ENCODE measurements at regions not wholly inside any gene's neighbourhood (a gene's known extent, or its start where the extent isn't known, plus 50 kb on each side); places are given as distances from the start of the nearest gene placed in this dataset.

DNA sequence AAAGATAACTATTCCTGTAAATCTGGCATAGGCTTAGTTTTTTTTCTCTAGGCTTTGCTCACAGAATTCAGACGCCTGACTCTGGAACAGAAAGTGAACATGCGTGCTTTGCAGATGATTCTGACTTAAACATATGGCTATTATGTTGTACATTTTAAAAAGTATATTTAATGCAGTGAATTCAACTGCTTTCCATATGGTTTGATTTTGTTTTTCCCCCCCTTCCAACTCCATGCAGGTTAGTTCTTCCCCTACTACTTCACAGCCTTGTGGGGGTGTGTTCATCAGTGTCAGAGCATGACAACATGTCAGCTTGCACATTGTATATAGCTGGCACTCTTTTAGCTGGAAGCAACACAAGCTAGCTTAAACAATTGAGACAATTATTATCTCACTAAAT lies 226.8 kb downstream of the TMEM167A start:
- DNase-seq (ENCODE audit: low read depth in 2 of 2): no peak

- DNase-seq (ENCODE audit: low read depth in 2 of 2): no peak
Measured at GRCh38 chr5:82849885-82850284, 227.3 kb downstream of the TMEM167A start.

DNA sequence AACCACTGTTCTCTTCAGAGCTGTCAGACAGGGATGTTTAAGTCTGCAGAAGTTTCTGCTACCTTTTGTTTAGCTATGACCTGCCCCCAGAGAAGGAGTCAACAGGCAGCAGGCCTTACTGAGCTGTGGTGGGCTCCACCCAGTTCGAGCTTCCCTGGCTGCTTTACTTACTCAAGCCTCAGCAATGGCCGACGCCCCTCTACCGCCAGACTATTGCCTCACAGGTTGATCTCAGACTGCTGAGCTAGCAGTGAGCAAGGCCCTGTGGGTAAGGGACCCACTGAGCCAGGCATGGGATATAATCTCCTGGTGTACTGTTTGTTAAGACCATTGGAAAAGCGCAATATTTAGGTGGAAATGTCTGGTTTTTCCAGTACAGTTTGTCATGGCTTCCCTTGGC lies 229.6 kb downstream of the TMEM167A start:
- DNase-seq (ENCODE audit: low read depth in 2 of 2): no peak

GRCh38 chr5:82839881-82840280 lies 237.3 kb downstream of the TMEM167A start:
- DNase-seq (ENCODE audit: low read depth in 2 of 2): no peak

DNA sequence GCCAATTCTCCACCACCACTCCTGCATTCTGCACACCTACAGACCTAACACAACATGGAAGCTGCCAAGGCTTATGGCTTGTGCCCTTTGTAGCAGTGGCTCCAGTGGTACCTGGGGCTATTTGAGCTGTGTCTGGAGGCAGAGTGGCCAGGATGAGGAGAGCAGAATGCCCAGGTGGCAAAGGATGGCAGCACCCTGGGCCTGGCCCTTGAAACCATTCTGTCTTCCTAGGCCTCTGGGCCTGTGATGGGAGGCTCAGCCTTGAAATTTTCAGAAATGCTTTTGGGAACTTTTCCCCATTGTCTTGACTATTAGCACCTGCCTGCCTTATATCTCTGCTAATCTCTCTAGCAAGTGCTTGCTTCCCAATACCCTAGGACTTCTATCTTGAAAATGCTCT lies 241.7 kb downstream of the TMEM167A start:
- DNase-seq (ENCODE audit: low read depth in 2 of 2): no peak

- DNase-seq (ENCODE audit: low read depth in 2 of 2): no peak
Measured at GRCh38 chr5:82834151-82834550, 243.0 kb downstream of the TMEM167A start.

DNA sequence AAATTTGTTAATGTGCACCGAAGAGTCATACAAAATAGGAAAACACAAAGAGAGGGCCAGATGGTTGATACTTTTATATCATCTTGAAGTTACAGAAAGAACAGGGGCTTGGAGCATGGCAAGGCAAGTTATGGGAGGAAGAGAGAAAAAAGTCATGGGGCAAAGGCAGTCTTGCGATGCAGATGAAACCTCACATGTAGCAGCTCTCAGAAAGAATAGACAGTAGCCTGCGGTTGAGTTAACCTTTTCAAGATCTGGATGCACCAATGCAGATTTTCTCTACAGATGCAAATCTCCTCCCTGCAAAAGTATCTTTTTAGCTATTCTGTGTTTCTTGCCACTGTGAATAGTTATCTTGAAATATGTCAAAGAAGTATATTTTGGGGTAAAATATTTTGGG lies 243.9 kb downstream of the TMEM167A start:
- DNase-seq (ENCODE audit: low read depth in 2 of 2): no peak

DNA sequence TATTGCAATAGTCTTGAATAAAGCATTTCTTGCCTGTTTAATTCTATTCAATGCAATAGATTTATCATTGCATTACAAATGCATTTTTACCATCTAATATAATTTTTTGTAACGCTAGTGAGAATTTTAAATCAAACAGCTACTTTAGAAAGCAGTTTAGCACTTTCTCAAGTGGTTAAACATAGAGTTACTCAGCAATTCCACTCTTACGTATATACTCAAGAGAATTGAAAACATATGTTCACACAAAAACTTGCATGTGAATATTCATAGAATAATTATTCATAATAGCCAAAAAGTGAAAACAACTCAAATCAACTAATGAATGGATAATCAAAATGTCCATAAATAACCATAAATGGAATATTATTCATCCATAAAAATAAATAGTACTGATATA lies 244.7 kb downstream of the TMEM167A start:
- DNase-seq (ENCODE audit: low read depth in 2 of 2): no peak

DNA sequence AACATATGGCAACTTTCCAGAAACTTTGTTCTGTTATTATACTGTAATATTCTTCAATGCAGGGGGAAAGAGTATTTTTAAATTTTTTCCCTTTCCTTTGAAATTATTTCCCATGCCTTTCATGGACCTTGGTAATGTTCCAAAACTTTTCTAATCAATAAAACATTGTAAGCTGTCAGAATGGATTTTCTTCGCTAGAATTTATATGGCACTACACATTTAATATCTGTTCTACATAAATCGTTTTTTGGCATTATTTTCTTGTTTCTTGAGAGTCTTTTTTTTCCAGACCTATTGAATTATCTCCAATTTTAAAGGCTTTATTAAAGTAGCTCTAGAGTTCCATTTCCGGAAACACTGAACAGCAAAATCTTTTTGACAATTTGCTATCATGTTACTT lies 249.0 kb downstream of the TMEM167A start:
- no peak for DNase-seq (ENCODE audit: low read depth in 2 of 2)

- DNase-seq (ENCODE audit: low read depth in 2 of 2): no peak
Measured at GRCh38 chr5:82827651-82828050, 249.5 kb downstream of the TMEM167A start.

DNA sequence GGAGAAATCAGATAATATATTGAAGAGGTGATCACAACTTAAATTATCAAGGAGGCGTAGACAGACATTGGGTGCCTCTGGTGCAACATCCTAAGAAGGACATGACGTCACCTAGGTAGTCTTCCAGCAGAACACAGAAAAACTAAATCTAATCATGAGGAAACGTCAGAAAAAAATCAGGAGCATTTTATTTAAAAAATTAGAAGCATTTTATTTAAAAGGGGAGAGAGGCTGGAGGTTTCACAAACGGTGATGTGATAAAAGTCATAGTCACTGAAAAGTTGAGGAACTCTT lies 254.6 kb downstream of the TMEM167A start:
- DNase-seq (ENCODE audit: low read depth in 2 of 2): no peak

- no peak for DNase-seq (ENCODE audit: low read depth in 2 of 2)
Measured at GRCh38 chr5:82821846-82822633, 255.2 kb downstream of the TMEM167A start.

GRCh38 chr5:82820961-82821845 lies 256.0 kb downstream of the TMEM167A start:
- no peak for DNase-seq (ENCODE audit: low read depth in 2 of 2)

DNA sequence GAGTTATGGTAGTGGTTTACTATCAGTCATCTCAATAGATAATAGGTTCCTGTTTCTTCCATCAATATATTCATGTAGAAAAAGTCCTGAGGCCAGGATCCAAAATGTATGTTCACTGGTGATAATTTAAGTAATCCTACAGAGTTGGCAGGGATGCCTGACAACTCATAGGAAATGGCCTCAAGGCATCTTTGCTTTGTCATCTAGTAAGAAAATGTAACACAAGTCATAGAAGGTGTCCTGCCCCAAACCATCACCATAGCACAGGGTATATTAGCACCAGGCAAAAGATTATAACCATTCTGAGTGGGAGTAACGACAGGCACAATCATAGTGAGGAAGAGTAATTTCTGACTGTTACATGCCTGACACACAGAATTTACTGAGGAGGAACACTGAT lies 257.0 kb downstream of the TMEM167A start:
- DNase-seq (ENCODE audit: low read depth in 2 of 2): no peak

DNA sequence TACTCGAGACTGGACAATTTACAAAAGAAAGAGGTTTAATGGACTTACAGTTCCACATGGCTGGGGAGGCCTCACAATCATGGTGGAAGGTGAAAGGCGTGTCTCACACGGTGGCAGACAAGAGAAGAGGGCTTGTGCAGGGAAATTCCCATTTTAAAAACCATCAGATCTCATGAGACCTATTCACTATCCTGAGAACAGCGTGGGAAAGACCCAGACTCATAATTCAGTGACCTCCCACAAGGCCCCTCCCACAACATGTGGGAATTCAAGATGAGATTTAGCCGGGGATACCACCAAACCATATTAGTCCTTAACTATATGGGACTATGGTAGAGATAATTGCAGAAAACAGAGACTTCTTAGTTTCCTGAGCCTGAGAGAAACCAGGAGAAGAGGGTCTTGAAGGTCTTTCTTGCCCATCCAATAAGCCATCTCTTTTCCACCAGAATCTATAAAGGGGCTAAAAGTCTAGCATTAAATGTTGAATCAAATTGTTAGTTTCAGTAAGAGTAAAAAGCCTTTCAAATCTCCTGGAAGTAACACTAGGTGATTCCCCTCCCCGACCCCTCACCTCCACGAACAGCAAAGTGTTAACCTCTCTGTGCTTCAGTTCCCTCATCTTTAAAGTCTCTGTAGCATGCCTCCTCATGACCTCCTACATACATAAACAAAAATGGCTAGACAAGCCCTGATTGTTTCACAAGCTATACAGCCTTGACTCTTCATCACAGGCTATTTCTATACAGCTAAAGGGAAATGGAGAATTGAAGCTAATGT lies 259.1 kb downstream of the TMEM167A start:
- DNase-seq (ENCODE audit: low read depth in 2 of 2): no peak

- DNase-seq (ENCODE audit: low read depth in 2 of 2): no peak
Measured at GRCh38 chr5:82816926-82817325, 260.3 kb downstream of the TMEM167A start.

- no peak for DNase-seq (ENCODE audit: low read depth in 2 of 2)
Measured at GRCh38 chr5:82815871-82816270, 261.3 kb downstream of the TMEM167A start.

GRCh38 chr5:82813861-82814260 lies 263.3 kb downstream of the TMEM167A start:
- no peak for DNase-seq (ENCODE audit: low read depth in 2 of 2)

- DNase-seq (ENCODE audit: low read depth in 2 of 2): peak in 1 of 2 experiments; percentile 10
Measured at GRCh38 chr5:82812575-82812974, 264.6 kb downstream of the TMEM167A start.

DNA sequence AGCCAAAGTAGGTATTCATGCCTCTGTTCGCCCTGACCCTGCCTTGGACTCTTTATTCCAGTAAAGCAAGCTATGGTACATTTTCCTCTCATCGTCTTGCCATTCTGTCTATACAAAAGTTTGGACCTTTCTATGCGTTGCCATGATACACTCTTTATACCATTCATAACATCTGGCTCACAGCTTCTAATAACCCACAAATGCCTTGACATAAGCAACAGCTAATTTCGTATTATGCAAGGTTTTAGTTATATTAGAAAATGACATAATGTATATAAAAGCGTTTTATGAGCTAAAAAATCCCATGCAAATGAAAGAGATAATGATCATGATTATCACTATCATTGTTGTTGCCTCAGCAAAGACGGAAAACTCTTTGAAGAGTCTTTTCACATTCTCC lies 265.7 kb downstream of the TMEM167A start:
- no peak for DNase-seq (ENCODE audit: low read depth in 2 of 2)

DNA sequence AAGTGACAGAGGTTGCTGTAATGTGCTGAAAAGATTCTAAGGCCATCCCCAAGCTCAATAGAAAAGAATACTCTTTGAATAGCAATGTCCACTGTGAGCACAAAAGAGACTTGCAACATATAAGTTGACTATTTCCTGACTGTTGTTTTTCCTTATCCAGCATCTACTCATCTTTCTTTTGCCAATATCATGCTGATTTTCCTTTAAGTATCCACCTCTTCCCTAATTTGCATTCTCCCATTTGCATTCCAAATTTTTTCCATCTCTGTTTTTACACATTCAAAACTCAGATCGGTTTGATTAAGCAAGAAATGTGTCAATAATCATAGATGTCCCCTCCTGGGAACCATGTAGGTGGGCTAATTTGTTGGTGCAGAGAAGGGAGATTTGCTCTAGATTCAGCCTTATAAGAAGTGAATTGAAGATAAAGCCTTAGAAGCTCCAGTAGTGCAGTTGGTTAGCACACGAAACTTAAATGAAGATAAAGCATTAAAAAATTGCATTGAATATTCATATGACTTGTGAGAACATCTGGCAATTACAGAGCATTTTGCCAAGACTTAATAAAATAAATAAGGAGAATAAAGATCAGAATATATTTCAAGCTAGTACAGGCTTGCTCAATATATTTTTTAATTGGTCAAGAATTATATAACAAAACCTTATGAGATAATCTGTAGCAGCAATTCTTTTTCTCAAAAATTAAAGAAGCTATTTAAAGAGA lies 267.6 kb downstream of the TMEM167A start:
- DNase-seq (ENCODE audit: low read depth in 2 of 2): no peak

- DNase-seq (ENCODE audit: low read depth in 2 of 2): no peak
Measured at GRCh38 chr5:82808960-82809359, 268.2 kb downstream of the TMEM167A start.
